DLD1 (cell line): ENCODE measurements at regions not wholly inside any gene's neighbourhood (a gene's known extent, or its start where the extent isn't known, plus 50 kb on each side); places are given as distances from the start of the nearest gene placed in this dataset.

ENCODE experiments used
- in situ Hi-C: cut with HindIII; loops from 2 replicates; pipeline ENCODE4 v1.10.0; 2017; ENCODE audit warnings: low sequenced_read_pairs

DNA sequence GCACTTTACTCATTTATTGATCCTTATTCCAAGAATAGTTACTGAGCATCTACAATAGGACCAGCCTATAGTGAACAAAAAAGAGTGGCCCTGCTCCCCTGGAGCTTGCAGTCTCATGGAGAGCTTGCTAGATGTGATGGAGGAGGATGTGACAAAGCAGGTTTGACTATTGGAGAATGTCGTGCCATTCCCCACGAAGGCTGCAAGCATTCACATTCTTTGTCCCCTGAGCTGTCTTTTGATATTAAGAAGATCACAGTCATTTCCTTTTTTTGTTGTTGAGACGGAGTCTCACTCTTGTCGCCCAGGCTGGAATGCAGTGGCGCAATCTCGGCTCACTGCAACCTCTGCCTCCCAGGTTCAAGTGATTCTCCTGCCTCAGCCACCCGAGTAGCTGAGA, 115.0 kb upstream of the ADAMTS18 start:
- in situ Hi-C loops = loop anchor here (25.0 kb wide), 1 partner anchor 313 kb away; no protein-coding TSS in a partner anchor

DNA sequence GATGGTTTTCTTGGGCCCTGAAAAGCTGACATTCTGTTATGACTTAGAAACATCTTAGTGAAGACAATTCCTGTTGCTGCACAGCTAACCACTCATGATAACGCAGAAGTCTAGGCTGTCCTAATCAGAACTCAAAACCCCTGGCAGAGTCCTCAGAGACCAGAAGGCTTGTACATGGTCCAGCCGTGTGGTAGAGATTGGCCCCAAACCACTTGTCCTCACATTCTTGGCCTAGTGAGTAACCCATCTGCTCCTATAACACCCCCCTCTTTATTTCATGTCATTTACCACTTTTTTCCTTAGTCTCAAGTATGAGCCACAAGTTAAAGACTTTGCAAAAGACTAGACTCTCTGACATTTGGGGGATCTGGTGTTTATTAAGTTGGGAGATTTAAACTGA, 116.5 kb upstream of the ADAMTS18 start:
- in situ Hi-C loops = no loop called here

DNA sequence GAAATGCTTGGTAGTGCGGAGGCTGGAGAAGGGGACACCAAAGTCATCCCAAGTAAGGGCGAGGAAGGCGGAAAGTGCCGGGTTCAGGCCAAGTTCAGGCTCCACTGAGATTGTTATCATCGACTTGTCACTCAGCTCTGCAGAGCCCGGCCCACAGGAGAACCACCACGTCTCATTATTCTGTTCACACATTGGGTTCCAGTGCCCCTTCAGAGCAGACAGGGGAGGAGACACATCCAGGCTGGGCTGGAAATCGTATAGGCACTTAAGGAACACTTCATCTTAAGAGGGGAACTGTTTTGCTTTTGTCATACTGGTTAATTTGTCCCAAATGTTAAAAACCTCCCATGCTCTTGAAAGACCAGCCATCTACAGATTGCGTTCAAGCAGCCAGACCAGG, 118.3 kb upstream of the ADAMTS18 start:
- in situ Hi-C loops = no loop called here

DNA sequence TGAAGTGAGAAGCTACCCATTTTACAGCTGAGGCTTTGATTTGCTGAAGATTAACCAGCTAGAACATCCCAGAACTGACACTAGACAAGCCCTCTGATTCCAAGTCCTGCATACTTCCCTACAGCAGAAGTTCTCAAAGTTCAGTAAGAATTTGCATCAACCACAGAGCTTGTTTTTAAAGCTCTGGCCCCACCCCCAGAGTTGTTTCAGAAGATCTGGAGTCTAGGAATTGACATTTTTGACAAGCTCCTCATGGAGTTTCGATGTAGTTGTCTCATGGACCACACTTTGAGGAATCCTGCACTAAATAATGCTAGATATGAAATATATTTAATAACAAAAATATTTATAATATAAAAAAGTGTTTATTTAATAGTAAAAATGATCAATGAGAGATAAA, 120.3 kb upstream of the ADAMTS18 start:
- in situ Hi-C loops = no loop called here

DNA sequence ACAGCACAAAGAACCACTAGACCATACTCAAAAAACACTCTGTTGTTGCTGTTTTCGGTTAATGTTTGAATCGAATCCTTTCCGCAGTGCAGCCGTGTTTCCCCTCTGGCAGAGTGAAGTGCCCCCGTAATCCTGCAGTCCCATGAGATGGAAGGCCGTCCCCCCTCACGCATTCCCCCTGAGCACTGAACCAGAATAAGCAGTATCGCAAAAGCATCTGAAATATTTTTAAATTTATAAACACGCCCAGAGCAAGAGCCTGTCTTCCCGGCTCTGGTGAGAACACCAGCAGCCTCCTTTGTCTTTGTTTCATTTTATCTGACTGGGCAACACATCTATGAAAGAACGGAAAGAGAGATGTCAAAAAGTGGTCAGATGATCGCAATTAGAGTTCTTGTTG, 121.0 kb upstream of the ADAMTS18 start:
- in situ Hi-C loops = no loop called here

DNA sequence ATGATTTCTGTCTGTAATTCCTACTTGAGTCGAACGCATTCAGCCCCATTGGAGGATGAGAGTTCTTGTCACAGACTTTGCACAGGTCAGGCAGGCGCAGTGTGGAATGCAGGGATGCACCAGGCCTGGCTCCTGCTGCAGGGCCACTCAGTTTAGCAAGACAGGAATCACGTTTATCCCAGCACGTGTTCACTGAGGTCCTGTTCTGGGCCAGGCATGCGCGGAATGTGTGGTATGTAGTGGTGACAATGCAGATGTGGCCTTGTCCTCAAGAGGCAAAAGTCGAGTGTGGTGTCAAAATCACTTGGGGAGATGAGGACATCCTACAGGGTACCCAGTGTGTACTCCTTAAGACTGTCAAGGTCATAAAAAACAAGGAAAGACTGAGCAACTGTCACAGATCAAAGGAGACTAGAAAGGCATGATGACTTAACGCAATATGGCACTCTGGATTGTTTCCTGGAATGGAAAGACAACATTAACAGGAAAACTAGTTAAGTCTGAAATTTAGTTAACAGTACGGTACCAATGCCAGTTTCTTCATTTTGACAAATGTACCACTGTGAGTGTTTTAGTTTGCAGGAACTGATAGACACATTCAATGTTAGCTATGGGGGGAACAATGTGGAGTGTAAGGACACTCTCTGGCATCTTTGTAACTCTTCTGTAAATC, 121.5 kb upstream of the ADAMTS18 start:
- in situ Hi-C loops = no loop called here

DNA sequence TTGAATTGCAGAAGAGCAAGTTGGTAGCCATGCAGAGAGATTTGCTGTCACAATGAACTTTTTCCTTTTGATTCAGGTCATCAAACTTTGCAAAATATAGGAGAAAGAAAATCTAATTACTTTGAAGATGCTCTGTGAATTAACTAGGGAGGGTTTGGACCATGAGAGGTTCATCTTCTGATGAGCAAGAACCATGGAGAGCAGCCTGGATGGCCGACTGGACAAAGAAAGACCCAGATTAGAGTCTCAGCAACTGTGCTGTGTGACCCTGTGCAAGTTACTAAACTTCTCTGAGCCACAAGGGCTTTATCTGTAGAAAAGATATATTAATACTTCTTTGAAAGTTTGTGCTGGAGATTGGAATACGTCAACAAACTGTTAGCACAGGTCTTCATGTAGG, 122.6 kb upstream of the ADAMTS18 start:
- in situ Hi-C loops = no loop called here

DNA sequence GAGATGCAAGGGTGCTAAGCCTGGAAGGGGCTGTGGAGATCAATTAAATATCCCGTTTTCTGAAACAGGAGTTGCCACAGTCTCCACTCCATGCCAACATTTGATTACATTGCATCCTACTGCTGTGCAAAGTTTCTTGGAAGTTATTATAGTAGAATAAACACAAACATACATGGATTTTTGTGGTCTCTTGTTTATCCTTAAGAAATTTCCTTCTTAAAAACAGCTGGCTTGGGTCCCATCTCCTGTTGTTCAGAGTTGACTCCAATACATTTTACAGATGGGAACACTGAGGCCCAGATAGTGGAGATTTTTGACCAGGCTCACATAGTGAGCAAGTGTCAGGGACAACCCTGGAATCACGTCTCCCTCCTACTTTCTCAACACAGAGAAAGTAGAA, 124.0 kb upstream of the ADAMTS18 start:
- in situ Hi-C loops = no loop called here

DNA sequence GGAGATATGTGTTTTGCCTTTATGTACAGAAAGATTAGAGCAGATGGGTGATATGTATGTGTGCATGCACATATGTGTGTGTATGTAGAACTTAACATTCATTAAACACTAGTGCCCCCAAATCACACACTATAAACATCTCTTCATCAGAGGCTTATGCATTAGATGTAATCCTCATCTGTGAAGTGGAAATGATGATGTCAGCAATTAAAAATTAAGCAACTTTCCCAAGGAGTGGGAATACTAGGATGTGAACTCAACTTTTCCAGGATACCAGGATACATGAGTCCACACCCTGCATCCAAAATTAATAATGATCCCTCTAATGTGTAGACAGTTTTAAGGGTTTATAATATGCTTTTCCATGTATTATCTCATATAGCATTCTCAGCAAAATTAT, 127.7 kb upstream of the ADAMTS18 start:
- in situ Hi-C loops = no loop called here

DNA sequence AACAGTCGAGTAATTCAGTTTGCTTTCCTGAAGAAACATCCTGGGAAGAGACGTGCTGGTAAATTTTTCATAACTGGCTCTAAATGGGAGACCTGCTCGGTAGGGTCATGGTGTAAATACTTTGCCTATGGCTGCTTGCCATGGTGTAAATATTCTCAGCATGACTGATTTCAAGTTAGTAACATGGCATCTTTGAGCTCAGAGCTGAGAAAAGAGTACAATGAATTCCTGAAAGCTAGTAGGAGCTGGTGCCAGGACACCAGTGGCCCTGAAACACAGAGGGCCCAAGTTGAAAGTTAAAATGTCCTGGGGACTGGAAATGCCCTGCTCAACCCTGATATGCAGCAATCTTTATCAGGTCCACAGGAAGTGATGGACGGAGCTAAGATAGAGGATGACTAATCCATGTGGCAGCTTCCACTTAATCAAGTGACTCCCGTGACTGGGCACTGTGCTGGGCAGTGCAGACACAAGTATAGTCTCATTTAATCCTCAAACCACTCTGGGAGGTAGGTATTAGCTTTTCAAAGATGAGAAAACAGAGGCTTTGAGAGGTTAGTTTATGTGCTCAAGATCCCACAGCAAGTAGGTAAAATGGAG, 130.1 kb upstream of the ADAMTS18 start:
- in situ Hi-C loops = no loop called here

DNA sequence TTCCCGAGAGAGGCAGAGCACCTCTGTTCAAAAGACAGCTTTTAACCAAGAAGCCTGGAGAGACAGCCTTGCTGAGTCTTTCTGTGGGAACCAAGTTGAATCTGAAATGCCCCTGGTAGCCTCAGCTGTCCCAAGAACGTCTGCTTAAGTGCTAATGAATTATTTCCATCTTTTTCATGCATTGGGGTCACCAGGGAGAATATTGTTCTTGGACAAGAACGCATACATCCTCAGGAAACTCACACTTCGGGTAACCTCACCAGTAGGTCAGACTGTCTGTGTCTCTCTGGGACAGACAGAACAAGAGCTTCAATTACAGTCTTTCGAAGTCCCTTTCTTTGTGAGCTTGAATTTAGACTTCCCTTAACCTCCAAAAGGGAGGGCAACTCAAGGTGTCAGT, 134.6 kb upstream of the ADAMTS18 start:
- in situ Hi-C loops = no loop called here

DNA sequence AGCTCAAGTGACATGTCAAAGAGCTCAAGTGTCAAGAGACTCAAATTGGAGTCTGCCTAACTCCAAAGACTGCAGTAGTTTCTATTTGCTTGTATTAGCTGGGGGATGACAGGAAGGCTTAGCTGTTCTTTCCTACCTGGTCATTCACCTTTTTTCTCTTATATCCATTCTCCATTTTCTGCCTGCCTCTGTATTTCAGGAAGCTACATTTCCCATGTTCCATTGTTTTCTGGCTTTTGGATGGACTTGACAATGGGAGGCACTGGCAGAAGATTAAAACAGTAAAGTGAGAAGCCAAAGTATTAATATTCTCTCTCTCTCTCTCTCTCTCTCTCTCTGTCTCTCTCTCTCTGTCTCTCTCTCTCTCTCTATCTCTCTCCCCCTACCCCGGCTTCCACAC, 135.7 kb upstream of the ADAMTS18 start:
- in situ Hi-C loops = no loop called here

DNA sequence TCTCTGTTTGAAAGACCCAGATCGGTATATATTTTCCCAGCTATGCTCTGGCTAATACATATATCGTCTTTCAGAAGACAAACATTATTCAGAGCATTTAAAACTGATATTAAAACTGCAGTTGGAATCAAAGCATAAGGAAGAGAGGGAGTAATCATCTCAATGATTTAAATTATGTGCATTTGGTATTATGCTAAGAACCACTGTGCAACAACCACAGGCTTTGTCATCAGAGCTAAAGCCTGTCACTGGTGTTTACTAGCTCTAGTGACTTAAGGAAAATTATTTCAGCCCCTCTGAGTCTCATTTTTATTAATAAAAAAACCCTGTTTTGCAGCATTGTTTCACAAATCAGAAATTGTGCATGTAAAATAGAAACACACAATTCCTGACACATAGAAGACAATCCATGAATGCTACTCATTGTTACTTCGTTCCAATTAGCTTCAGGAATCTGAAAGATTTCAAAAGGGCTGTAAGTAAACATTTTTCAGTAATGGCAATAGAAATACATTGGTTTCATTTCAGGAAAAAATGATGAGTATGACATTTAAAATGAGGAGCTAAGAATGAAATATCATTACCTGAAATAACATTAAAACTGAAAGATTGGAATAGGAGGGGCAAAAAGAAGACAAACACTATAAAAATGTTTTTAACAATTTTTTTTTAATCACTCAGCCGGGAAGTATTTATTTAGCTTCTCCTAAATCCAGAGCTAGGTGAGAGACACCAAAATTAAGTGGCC, 136.5 kb upstream of the ADAMTS18 start:
- in situ Hi-C loops = no loop called here

DNA sequence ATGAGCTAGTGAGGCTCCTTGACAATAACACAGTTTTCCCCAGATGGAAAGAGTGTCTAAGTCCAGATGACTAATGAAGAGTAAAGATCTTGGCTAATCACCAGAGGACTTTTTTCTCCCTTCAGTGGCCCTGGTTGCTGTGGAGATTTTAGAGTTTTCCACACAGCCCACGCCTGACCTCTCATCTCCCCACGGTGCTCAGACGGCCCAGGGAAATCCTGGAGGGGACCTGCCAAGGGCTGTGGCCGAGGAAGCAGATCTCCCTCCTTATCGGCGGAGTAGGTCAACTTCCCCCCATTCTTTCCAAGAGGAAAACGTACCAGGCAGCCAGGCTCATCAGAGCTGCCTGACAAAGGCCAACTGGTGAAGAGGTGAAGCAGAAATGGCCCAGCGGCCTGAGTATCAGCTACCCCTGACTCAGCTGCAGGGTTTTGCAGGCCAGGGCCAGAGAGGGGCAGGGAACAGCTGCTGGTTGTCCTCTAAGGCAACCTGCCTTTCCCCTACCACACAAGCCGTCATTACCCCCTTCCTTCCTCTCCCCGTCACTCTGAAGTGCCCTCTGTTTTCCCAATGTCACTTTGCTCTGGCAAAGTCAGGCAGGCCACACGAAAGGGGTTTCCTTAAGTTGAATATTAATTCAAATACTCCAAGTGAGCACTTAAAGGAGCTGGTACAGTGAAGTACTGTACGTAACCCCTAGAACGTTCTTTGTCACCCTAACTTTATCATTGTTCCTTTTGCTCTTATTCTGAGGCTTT, 140.2 kb upstream of the ADAMTS18 start:
- in situ Hi-C loops = no loop called here

DNA sequence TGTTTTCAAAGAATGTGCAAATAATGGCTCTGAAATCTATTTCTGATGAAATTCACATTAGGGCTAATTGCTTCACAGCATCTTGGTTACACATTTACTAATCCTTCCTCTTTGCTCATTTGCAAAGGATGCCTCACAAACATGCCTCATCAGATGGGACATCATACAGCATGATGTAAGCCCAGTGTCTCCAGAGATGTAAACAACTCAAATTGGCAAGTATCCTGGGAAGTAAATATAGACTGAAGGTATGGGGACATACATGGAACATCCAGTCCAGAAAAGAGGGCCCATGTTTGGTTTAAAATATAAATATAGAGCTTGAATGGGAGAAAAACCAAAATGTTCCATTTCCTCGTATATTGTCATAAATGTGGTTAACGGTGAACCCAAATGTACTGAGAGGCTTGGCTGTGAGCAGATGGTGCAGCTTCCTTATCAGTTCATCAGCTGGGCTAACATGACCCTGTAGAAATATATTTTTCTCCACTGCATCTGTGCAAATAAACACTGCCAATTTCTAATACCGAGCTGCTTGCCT, 142.9 kb upstream of the NUDT7 start:
- in situ Hi-C loops = no loop called here

DNA sequence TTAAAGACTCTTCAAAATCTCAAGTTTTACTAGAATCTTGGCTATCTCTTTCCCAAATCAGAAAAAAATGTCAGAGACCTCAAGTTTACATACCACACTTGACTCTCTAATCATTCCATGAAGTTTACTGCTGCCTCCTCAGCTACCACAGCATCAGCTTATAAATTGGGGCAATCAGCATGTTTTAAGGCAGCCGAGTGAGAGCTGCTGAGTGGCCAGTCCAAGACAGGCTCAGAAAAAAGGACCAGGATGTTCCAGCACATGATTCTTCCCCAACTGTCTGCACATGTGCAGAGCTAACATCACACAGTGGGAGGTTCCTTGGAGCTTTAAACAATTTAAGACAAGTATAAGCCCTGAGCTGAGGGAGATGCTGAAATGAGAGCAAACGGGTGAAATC, 140.6 kb upstream of the NUDT7 start:
- in situ Hi-C loops = no loop called here

DNA sequence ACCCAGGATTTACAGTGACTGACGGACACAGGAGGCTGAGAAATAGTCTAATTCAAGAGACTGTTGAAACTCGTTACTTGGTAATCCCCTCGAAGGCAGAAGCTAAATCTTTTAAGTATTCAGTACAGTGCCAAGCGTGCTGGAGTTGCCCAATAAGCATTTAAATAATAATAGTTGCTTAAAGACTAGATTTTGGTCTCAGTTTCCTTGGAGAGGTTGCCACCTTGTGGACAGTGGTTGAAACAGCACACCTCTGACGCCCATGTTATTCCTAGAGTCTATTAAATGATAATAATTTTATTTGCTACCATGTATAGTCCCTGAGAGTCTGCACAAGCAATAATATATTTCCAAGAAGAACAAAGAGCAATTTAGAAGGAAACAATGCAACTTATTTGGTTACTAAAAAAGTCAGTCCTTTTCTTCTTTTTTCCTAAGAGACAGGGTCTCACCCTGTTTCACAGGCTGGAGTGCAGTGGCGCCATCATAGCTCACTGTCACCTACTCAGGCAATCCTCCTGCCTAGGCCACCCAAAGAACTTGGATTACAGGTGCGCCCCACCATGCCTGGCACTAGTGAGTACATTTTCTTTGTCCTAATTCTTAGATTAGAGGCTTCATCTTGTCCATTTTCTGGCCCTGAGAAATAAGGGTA, 138.0 kb upstream of the NUDT7 start:
- in situ Hi-C loops = no loop called here

DNA sequence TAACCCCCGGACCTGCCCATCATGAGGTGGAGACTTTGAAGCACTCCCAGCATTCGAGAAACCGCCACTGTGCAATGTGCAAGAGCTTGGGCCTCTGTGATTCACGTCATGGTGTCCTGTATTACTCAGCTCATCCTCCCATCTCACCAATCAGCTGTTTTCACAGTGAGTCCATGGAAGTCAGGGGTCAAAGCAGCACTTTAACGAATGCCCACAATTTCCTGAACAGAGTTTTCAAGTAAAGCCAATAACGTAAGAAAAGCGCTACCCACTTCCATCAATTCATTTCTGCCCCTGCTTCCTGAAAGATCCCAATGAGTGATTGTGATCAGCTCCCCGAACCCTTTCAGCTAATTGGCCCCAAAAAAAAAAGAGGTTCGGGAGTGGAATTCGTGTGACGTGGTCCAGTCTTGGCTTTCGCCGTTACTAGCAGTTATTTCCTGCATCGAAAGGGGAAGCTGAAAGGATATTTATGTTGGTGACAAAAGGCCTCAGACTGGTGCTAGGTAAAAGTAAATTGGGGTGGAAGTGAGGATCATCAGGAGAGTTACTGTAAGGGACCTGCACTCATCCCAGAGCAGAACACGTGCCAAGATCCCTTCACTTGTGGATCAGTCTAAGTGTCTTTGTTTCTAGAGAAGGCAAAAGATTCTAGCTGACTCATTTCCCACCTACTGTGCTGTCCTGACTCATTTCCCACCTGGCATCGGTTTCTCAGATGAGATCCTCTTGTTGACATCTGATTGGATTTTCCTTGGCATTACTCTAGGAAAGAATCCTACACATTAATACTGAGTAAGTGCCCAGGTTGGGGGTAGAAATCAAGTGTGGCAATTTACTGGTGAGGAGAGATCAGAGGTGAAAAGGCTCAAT, 136.7 kb upstream of the NUDT7 start:
- in situ Hi-C loops = loop anchor here (5.0 kb wide), 1 partner anchor 348 kb away; no protein-coding TSS in a partner anchor

DNA sequence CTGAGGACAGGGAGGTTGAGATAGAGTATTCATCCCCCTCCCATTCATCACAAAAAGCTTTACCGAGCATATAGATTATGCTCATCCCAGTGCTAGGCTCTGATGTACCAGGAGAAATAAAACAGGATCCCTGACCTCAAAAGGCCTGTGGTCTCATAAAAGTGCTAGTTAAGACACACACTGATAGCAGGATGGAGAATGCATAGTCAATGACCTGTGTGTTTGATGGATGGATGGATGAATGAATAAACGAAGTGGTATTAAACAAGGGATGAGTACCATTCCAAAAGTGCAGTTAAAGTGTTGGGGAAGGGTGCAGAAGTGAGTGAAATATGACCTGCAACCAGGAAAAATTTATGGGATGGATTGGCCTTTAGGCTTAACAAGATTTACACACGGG, 133.9 kb upstream of the NUDT7 start:
- in situ Hi-C loops = loop anchor here (5.0 kb wide), 1 partner anchor 351 kb away; no protein-coding TSS in a partner anchor
